Mesenteric fat pad (tissue), 1 donor: ENCODE measurements at regions not wholly inside any gene's neighbourhood (a gene's known extent, or its start where the extent isn't known, plus 50 kb on each side); places are given as distances from the start of the nearest gene placed in this dataset.

Experiments
- DNase-seq: peaks from one replicate; pipeline ENCODE4 v3.0.0-alpha.2; 2020; ENCODE audit warnings: low spot score
- donor health status: DM: yes; HTN: yes; CAD: no.

DNA sequence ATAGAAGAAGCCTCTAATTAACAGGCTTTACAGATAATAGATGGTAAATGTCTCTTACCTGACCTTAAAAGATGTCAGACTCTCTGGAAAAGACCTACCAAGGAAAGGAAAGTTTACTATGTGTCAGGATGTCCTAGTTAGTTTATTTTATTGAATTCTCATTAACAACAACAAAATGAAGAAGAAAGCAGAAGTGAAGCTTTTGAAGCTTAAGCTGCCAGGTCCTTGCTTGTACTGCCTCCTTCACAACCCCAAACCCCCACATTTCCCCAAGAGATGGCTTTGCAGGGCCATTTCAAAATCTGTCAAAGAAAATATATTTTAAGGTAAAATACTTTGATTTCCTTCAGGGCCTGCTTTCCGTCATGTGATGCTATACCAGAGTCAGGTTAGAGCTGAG is 798.4 kb downstream of the TUSC7 start:
- no peak for DNase-seq

DNA sequence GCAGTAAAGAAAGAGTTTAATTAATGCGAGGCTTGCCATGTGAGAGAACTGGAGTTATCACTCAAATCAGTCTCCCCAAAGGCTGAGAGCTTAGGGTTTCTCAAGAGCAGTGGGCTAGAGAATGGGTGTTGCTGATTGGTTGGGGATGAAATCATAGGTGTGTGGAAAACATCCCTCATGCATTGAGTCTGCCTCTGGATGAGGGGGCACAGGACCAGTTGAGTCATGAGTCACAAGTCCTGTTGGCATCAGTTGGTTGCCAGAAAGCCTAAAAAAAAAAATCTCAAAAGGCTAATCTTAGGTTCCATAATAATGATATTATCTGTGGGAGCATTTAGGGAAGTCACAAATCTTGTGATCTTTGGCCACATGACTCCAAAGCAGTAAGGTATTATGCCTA is 800.3 kb downstream of the TUSC7 start:
- no peak for DNase-seq

DNA sequence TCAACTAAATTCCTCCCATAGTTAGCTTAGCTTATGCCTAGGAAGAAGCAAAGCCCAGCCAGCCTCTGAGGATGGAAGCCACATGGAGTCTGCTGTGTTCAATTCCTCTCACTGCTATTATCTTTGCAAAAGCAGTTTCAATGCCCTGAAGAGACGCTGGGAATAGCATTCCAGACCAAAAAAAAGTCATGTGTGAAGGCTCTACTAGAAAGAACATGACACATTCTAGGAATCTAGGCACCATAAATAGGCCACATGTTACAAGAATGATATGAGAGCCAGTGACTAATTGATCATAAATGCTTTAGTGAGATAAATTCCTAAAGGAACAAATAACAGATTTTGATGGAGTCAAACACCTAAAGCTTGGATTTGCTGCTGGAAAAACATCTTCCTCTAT is 800.8 kb downstream of the TUSC7 start:
- no peak for DNase-seq

DNA sequence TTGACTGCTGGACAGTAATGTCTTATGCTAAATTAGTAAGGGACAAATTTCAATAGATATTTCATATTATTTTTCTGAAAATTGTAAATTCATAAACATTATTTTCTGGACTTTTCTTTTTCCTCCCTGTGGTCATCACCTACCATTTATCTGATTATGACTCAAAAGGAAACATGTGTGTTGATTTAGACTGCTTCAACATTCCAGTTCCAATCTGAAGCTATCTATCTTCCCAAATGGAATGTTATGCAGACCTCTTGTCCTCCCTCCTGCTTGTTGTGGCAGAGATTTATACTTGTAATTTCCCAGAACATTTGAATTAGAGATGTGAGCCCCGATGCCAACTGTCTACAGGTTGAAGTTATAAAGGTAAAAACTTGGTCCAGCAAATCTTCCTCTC is 803.4 kb downstream of the TUSC7 start:
- no peak for DNase-seq

DNA sequence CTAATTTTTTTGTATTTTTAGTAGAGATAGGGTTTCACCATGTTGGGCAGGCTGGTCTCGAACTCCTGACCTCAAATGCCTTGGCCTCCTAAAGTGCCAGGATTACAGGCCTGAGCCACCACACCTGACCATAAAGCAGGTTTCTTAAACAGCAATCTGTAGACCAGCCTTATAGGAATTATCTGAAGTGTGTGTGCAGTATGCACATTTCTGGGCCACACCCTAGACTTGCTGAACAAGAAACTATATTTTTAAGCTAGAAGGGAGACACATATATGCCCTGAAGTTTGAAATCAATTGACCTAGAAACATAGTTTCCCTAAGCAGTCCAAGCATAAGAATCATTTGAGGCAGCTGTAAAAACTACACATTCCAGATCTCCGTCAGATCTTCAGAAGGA is 805.7 kb downstream of the TUSC7 start:
- no peak for DNase-seq

DNA sequence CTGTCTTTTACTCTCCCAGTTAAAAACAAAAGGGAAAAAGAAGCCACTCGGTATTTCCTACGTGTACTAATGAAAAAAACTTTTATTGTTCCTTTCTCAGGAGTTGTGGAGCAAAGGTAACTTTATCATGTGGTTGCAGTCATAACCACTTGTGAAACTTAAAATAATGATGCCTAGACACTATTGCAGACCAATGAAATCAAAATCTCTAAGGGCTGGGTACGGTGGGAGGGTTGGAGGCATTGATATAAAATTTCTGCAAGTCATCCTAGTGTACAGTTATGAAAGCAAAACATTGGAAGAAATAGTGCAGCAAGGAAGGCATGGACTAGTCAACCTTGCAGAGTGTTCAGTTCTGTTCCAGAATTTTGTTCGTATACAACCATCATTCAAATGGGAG is 808.8 kb downstream of the TUSC7 start:
- DNase-seq: no peak

DNA sequence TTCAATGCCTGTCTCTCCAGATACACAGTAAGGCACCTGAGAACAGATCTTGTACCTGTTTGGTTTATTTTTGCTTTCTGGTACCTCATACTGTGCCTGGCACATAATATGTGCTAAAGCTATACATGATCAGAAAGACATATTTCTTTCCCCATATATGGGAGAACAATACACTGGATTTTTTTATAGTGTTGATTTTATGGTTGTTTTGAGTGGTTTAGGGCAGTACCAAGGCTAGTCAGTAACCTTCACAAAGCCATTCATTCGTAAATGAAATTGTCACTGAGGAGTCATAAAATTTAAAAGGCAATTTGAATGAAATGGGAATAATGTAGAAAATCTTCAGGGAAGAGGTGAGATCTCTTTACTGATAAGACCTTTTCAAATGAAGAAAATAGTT is 810.2 kb downstream of the TUSC7 start:
- DNase-seq: no peak

DNA sequence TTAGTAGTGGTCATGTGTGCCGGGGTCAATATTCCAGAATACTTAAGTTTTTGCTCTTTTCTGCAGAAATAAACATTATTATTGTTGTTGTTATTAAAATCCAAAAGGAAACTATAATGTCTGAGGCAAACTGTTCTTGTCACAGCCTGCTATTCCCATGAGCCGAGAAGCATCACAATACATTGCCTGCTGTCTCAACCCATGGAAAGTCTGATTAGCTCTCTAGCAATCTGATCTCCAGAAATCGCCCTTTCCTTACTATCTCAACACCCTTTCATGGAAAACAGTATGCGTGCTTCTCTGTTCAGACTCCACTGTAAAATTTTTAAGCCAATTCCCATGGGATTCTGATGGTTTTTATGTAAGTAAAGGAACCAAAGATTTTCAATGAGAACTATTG is 811.0 kb downstream of the TUSC7 start:
- DNase-seq: no peak

DNA sequence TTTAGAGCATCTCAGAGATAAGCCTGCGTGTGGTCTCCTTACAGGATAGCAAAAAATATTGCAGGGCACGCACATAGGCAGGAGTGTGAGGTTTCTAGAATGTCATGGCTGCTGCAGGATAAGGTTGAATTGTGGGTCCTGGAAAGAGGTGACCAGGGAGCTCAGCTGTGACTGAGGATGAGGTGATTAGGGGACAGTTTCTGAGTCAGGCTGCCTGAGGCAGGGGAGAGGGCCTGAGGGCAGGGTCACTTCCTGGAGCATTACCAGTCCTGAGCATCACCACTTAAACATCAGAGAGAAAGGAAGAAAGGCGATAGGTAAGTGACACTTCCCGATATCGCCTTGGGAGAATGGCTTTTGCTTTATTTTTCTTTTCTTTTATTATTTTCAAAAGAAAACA is 813.8 kb downstream of the TUSC7 start:
- no peak for DNase-seq

DNA sequence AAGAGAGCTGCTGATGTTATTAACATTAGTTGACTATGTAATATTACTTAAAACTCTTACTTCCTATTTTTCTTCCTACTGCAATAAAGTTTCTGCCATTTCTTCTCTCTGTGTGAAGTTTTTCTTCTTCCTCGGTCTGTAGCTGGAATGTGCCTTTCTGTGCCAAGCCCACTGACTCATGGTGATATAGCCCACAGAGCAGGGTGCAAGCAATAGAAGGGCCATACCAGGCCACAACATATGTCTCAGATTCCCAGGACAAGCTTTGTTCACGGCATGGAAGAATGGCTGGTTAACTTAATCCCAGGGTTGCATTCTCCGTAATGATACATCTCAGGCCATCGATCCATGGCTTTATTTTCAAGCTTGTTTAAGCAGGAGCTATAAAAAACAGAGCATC is 815.3 kb downstream of the TUSC7 start:
- DNase-seq: no peak

DNA sequence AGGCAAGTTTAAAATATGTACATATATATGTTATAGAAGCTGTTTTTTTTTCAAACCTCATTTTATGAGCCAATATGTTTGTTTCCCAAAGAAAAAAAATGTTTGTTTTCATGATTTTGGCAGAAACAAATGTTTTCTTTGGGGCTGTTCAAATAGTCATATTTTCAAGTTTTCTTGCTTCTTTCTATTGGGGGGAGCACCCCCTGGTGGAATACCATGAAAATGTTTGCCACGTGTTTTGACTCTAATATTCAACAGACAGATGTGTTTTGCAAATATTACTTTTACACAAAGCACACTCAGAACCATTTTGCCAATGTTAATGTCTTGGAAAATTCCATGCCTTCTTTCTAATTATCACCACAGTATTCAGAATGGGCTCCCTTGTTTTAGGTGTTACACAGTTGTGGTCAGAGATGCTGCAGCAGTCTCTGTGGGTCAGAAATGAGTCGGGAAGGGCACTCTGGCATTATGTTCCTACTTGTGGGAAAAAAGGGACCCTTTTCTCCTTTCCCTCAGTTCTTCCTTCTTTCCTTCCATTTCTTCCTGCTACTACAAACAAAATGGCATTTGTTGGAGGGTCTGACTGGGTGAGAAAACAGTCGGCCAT is 817.0 kb downstream of the TUSC7 start:
- no peak for DNase-seq

DNA sequence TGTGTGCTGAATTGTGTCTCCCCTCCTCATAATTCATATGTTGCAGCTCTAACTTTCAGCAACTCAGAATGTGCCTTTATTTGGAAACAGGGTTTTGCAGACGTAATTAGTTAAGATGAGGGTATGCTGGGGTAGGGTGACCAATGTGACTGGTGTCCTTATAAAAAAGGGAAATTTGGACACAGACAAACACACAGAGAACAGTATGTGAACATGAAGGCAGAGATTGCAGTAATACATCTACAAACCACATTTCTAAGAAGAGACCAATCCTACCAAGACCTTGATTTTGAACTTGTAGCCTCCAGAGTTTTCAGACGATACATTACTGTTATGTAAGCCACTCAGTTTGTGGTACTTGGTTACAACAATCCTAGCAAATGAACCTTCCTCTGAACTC is 817.8 kb downstream of the TUSC7 start:
- no peak for DNase-seq

DNA sequence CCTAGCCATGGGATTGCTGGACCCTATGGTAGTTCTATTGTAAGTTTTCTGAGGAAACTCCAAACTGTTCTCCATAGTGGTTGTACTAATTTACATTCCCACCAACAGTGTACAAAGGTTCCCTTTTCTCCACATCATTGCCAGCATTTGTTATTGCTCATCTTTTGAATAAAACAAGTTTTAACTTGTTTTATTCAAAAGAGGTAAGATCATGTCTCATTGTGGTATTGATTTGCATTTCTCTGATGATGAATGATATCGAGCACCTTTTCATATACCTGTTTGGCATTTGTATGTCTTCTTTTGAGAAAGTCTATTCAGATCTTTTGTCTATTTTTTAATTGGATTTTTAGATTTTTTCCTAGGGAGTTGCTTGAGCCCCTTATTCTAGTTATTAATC is 819.1 kb downstream of the TUSC7 start:
- no peak for DNase-seq

DNA sequence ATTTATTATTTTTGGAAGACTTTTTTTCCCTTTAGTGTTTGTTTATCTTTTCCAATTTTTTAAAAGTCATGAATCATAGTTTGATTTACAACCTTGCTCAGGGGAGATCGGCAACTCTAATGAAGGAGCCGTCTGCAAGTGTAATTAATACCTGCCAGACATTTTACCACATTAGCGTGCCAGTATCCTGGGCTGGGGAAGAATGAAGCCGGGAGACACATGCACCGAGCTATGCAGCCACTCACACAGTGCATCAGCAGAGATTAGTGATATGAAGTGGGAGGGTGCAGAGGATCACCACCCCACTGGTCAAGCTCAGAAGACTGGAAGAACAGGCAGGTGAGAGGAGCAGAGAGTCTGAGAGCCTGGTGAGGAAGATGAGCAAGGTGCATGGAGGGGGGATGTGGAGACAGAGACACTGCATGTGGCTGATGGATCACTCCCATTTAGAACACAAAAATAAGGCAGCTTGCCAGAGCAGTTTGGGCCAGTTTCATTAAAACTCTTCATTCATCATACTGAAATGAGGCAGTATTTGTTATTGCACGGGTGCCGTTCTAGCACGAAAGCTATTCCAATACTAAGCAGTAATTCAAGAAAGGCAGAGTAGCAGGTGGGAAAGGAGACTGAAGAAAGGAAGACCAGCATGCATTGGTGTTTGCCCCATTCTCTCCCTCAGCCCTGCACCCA is 821.6 kb downstream of the TUSC7 start:
- DNase-seq: no peak

DNA sequence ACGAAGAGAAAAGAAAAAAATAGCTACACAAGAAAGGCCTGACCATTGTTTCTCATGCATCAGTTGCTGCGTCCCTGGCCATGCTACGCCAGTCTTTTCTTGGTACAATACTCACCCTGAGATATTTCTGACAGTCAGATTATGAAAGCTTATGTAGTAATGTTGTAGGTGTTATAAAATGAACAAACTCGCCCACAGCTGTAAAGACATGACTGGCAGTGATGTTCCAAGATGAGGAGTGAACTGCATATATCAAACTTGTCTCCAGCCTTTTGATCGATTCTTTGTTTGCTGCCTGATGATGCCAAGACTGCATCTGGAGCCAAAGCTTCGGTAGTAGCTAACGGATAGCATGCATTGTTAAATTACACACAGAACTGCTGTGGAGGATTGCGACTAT is 822.7 kb downstream of the TUSC7 start:
- DNase-seq: no peak

DNA sequence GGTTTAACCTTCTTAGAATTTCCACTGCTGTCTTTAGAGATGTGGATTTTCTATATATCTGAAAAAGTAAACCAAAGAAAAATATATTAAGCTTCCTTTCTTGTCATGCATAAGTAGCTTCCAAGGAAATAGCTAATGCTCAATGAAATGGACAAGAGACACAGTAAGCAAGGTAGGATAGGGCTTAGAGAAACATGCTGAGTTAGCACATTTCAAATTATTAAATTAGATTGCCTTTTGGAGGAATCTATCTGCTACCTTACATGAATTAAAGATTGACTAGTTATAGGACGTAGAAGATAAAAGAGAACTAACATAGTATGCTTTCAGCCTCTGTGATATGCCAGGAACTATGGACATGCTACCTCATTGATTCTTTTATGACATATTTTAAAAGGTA is 824.6 kb downstream of the TUSC7 start:
- no peak for DNase-seq

DNA sequence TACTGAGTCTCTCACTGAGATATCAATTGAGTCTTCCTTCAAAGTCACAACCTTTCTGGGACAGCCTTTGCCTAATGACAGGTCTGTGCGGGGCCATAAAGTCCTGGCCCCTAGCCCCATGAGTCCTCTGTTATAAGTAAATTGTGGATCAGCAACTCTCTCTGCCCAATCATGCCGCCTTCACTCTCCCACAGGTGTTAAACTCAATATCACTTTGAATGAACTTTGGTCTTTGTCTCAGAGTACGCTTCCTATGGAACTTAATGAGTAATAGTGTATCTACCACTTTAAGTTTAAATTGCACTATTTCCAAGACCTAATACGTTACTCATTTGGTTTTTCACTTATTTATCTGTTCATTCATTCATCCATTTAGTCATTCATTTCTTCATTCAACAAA is 826.4 kb downstream of the TUSC7 start:
- no peak for DNase-seq

DNA sequence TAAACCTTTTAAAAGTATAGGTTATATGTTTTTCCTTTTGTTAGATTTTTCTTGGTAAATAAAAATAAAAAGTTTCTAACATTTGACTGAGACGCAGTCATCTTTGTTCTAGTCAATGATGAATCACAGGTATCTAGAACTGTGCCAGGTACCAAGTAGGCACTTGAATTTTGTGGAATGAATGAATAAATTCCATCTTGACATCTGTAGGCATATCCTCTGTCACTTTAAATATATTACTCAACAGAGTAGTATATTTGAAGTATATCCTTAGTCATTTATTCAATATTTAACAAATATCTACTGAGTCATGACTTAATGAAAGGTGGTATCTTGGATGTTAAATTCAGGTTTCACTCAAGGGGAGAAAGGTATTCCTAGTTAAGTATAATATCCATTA is 828.4 kb downstream of the TUSC7 start:
- no peak for DNase-seq

DNA sequence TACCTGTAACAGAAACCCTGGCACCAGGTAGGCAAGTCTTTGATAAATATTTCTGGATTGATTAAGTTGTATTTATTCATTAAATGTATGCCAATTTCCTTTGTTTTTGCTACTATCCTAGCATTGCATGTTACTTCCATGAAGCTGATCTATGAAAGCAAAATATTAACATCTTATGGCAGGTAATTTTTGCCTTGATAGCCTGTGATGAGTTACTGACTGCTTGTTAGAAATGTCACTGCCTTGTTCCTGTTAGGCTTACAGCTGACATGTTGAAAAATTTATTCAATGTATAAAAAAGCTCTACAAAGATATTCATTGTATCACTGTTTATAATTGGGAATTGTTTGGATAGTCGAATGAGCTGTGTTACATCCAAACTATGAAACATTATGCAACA is 830.1 kb downstream of the TUSC7 start:
- no peak for DNase-seq

DNA sequence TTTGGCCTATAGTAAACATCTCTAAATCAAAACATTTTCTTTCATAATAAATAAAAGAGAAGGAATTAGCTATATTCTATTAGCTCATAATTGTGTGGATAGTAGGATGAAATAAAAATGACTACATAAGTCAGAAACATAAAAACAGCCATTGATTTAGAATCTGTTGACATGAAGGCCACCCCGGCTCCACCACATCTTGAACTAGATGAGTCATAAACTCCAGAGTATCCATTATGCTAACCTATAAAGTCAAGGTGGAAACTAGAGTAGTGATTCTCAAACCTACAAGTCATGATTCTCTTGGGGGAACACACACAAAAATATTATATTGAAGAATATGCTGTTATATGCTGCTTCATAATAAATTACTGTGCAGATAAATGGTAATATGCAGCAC is 831.0 kb downstream of the TUSC7 start:
- DNase-seq: no peak

DNA sequence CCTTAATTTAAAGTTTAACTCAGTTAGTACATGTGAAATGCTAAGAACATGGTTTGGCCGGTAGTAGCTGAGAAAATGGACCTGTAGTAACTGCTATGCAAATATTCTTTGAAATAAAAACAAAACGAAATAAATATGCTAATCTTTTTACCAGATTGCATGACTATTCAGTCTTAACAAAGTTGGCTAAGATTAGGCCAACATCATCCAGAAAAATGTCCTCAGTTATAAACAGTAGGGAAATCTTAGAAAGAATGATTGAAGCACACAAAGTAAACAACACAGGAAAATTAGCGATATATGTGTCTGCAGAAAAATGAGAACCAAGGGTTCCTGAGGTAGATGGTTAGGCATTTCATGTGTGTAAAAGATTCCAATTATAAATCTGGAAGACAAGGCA is 832.1 kb downstream of the TUSC7 start:
- DNase-seq: no peak

DNA sequence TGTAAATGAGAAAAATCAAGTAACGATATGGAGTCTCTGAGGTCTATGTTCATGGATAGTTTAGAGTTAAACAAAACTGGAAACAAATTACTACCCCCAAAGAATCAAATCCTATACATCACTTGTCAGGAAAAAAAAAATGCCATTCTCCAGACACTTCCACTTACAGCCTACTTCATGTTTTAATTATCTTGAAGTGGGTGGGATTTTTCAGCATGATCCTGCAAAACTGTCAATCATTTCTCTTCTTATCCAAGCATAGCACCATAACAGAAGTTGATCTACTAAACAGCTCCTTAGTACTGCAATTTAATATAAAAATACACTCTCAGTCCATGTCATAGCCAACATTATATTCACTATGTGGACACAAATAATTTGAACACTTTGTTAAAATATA is 833.9 kb downstream of the TUSC7 start:
- no peak for DNase-seq

DNA sequence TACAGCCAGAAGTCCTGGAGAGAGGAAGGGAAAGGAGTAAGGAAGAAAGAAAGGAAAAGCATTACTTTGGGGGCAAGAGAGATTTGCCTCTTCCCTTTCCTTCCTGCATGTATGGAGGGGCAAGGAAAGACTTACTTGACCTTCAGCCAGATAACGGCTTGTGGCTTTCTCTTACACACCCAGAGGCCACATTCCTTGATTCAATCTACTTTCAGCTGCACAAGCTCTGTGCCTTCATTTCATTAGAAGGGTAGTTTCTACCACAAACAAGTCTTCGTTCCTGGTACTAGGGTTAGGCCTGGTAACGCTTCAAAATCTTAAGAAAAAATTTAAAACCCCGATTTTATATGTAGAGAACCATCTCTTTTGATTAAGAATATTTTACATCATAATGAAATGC is 835.9 kb downstream of the TUSC7 start:
- no peak for DNase-seq
